GM21447 (cell line): ENCODE measurements at regions not wholly inside any gene's neighbourhood (a gene's known extent, or its start where the extent isn't known, plus 50 kb on each side); places are given as distances from the start of the nearest gene placed in this dataset.
"Not testable (repeated sequence)": the region's sequence is repeated elsewhere in the genome, so short reads cannot be mapped to it uniquely, and the experiment has no call there.

Experiments used
- ATAC-seq: cut with Tn5 transposase; IDR thresholded peaks from one replicate; pipeline ENCODE4 v1.9.1; 2021; ENCODE audit not compliant: unreplicated experiment

- no peak for ATAC-seq
Measured at GRCh38 chr4:188372058-188372457, 232.8 kb downstream of the TRIML1 start.

GRCh38 chr4:188372829-188373228 is 233.6 kb downstream of the TRIML1 start:
- ATAC-seq, result no peak

DNA sequence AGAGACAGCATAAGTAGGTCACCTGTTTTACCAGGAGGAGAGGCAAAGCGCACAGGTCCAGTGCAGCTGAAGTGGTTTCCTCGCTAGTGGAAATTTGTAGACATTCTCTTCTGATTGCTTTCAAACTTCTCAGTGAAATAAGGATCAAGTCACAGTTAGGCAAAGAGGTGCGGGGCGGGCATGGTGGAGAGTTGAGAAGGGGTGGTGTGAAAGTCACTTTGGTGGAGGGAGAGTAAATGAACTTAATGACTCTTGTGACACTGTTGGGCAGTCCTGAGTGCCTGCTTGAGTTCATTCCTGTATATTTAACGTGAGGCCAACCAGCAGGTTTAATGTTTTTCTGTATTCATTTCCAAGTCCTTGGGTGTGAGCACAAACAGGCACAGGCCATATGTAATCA is 235.6 kb downstream of the TRIML1 start:
- no peak for ATAC-seq

- no peak for ATAC-seq
Measured at GRCh38 chr4:188377816-188378215, 238.6 kb downstream of the TRIML1 start.

- ATAC-seq, result no peak
Measured at GRCh38 chr4:188383180-188383579, 243.9 kb downstream of the TRIML1 start.

- ATAC-seq, result no peak
Measured at GRCh38 chr4:188387179-188387791, 248.0 kb downstream of the TRIML1 start.

DNA sequence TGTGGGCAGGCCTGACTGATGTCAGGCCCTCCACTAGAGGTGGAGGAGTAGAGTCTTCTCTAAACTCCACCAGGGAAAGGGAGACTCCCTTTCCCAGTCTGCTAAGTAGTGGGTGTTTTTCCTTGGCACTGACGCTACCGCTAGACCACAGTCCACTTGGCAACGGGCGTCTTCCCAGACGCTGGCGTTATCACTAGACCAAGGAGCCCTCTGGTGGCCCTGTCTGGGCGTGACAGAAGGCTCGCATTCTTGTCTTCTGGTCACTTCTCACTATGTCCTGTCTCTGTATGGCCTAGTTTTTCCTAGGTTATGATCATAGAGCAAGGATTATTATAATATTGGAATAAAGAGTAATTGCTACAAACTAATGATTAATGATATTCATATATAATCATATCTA is 252.1 kb downstream of the TRIML1 start:
- not testable (repeated sequence) for ATAC-seq

- ATAC-seq, result no peak
Measured at GRCh38 chr4:188396037-188396436, 256.8 kb downstream of the TRIML1 start.

- ATAC-seq, result no peak
Measured at GRCh38 chr4:188399834-188400233, 260.6 kb downstream of the TRIML1 start.

DNA sequence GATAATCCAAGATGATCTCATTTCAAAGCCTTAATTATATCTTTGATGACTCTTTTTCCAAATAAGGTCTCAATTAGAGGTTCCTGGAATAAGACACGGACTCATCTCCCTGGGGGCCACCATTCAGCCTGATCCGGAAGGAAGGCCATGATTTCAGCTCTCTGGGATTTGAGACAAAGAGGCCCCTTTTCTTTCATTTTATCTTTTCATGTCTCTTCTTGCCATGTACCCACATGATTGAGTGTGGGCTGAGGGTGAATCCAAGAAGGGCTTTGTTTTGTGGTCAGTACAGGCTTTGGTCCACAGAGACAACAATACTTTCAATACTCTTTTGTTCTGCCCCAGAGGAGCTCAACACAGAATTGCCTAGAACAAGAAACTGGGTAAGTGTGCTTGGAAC is 261.2 kb downstream of the TRIML1 start:
- ATAC-seq, result no peak

DNA sequence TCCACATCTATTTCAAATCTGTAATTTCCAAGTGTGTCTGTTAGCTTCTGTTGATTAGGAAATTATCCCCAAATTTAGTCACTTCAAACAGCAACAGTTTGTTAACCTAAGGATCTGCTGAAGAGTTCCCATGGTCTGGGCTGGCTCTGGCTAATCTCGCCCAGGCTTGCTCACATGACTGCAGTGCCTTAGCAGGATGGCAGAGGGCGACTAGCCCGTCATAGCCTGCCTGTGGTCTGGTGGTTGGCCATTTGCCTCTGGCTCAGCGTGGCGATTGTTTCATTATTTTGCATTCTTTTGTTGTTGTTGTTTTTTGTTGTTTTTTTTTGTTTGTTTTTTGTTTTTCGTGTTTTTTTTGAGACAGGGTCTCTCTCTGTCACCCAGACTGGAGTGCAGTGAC is 264.0 kb downstream of the TRIML1 start:
- no peak for ATAC-seq

GRCh38 chr4:188405071-188405835 is 266.0 kb downstream of the TRIML1 start:
- ATAC-seq, result not testable (repeated sequence)

GRCh38 chr4:188408244-188409030 is 269.2 kb downstream of the TRIML1 start:
- no peak for ATAC-seq

DNA sequence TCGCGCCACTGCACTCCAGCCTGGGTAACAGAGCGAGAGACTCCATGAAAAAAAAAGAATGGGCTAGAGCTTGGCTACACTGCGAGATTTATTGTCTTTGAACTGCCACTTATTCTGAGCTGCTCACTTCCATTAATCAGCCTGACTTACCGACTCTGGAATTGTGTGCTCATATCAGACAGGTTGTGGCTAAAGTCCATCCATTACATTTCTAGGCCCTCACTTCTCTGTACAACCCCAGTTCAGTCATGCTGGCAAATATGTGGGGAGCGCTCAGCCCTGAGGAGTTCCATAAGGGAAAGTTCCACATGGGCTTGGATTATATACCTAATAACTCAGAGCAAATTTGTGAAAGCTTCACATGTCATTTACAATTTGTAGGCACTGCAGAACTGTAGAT is 270.6 kb downstream of the TRIML1 start:
- ATAC-seq, result no peak

DNA sequence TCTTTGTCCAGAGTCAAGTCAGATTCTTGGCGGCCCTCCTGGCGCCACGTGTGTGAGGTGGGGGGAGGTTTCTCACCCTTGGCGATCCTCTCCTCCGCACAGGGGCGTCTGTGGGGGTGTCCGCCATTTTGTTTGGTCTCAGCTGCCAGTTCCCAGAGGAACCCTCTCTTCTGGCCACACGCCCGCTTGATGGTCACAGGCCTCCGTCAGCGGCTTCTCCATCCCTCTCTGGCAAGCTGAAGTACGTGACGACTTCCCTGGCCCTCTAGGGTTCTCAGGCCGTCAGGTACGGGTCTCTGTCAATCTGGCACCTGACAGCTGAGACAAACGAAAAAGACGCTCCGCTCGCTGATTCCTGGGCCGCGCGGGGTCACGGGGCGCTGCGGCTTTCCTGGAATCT is 272.6 kb downstream of the TRIML1 start:
- no peak for ATAC-seq

DNA sequence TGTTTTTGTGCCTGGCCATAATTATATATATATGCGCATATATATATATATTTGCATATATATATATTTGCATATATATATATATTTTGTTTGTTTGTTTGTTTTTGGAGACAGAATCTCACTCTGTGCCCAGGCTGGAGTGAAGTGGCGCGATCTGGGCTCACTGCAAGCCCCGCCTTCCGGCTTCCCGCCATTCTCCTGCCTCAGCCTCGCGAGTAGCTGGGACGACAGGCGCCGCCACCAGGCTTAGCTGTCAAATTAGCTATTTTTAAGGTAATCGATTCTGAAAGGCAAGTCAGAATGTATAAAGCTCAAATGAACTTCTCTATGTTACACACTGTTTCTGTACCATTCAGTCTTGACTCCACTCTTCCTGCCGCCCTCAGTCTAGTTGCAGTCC is 273.3 kb downstream of the TRIML1 start:
- ATAC-seq, result no peak

- no peak for ATAC-seq
Measured at GRCh38 chr4:188414441-188414840, 275.2 kb downstream of the TRIML1 start.

- no peak for ATAC-seq
Measured at GRCh38 chr4:188417181-188417580, 277.9 kb downstream of the TRIML1 start.

GRCh38 chr4:188423039-188423438 is 283.8 kb downstream of the TRIML1 start:
- ATAC-seq, result no peak

- no peak for ATAC-seq
Measured at GRCh38 chr4:188428935-188429334, 289.7 kb downstream of the TRIML1 start.

- ATAC-seq, result no peak
Measured at GRCh38 chr4:188429965-188430364, 290.7 kb downstream of the TRIML1 start.

- ATAC-seq, result no peak
Measured at GRCh38 chr4:188430384-188430783, 291.1 kb downstream of the TRIML1 start.
